Dermis blood vessel endothelial cell (primary cell): ENCODE measurements at regions not wholly inside any gene's neighbourhood (a gene's known extent, or its start where the extent isn't known, plus 50 kb on each side); places are given as distances from the start of the nearest gene placed in this dataset.

Experiments
- DNase-seq: peaks from one replicate; pipeline ENCODE4 v3.0.0; 2010

GRCh38 chr7:155216475-155217272 is 81.0 kb upstream of the INSIG1 start:
- DNase-seq = peak; percentile 43

DNA sequence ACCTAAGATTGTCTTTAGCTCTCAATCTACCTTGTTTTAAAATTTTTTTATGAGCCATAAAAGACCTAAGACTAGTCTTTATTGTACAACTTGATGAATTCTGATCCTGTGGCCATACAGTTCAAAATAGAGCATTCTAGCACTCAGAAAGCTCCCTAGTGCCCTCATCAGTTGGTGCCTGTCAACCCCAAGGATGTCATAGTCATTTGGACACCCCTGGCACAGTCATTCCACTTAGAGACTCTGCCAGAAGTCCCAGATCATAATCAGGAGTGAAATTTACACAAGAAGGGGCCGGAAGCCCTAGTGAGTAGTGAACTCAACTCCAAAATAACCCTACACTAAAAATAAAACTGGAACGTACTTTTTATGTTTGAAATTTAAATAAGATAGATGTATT is 80.0 kb upstream of the INSIG1 start:
- no peak for DNase-seq

DNA sequence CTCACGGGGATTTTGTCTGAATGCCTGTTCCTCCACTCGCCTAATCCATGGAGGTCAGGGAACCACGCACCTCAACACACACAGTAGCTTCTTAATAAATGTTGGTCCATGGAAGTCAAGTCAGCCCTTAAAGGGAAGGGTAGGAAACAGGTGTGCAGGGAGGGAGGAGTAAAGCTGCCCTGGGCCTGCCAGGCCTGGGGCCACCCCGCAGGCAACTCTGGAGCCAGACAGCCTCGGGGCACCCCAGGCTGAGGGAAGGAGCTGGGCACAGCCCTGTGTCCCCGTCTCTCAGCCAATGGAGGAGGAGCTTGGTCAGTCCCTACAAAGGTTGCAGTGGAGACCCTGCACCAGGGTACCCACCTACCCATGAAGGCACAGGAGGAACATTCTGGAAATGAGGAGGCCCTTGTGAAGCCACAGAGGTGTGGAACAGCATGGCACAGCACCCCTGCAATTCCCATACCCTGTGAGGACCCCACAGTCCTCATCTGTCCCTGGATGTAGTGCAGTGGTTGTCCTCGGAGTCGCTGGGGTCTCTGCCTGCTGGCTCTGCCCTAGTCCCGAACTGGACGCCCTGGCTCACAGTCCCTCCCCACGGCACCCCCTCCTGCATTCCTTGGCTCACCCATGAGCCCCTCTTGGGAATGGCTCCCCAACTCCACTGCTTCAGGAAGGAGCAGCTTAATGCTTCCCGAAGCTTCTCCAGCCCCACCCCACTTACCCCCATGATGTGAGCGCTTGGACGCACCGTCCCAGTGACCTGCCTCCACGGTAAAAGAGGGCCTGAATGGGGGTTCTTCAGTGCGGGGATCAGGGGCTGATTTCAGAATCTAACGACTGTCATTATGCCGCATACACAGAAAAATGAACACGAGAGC is 79.2 kb upstream of the INSIG1 start:
- DNase-seq = no peak

DNA sequence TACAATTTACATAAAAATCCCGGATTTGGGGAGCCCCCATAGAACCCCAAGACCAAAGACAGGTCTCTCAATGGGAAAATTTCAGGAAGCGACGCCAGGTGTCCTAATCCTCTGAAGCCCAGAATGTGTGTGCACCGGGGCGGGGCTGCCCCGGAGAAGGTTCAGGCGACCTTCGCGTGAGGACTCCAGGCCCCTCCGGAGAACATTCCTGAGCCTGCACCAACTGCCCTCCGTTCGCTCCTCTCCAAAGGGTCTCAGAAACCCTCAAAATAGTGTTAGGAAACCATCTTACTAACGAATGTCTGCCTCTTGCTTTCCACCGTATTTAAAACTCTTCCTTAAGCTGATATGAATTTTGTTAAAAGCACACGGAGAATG is 78.5 kb upstream of the INSIG1 start:
- no peak for DNase-seq

GRCh38 chr7:155219947-155220769 is 77.5 kb upstream of the INSIG1 start:
- DNase-seq = no peak

DNA sequence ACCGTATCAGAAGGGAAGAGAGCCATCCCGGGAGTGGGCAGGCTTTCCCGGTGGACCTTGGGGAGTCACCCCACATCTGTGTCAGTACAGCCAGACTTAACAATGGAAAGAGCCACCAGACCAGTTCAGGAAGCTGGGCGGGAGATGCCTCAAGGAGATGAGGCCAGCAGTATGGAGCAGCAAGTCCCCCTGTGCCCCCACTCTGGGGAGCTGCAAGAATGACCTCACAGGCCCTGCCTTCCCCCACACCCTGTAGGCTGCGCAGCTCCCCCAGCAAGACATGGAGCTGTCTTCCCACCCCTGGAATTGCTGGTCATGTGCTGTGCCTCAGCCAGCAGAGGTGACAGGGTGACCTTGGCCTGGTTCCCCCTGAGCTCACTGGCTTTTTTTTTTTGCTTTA is 76.8 kb upstream of the INSIG1 start:
- DNase-seq = no peak

DNA sequence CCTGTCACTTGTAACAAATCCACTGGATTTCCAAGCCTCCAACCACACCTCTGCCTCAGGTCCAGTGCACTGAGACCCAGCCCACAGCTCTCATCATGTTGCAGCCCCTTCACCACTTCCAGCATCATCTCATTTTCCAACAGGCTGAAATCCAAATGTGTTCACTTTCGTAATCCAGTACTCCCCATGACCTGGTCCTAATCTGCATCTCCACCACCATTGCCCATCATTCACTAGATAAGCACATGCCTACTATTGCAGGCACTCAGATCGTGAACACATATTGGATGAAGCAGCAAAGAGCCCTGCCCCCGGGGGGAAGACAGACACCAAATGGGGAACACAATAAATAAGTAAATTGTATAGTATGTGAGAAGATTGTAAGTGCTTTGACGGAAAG is 76.1 kb upstream of the INSIG1 start:
- DNase-seq = no peak

DNA sequence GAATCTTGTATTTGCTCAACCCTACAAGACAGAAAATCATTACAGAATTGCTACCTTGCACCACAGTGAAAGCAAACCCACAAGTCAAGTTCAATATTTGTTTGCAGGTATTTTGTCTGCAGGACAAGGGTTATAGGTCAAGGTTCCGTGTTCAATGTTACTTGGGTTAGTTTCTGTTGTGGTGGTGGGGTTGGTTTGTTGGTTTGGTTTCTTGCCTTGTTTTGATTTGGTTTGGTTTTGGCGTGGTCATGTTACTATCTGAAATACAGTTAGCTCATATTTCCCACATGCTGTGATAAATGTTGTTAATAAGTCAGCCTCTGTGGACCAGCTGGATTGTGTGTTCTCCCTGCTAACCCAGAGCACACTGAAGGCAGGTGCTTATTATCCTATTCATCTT is 75.6 kb upstream of the INSIG1 start:
- no peak for DNase-seq

DNA sequence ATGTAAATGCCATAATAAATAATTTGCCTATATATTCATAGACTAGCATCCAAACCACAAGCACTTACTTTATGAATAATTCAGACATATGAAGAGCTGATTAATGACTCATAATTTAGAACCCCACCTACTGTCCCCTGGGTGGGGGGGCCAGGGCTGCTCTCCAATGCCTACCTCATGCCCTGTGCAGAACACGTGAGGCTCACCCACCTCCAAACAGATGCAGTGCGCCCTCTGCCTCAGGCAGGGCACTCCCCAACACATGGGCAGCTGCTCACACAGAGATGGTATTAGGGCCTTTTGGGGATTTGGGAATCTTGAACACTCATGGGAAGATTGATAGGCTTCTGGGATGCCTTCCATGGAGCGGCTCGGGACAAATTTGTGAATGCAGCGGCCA is 75.1 kb upstream of the INSIG1 start:
- DNase-seq = no peak

DNA sequence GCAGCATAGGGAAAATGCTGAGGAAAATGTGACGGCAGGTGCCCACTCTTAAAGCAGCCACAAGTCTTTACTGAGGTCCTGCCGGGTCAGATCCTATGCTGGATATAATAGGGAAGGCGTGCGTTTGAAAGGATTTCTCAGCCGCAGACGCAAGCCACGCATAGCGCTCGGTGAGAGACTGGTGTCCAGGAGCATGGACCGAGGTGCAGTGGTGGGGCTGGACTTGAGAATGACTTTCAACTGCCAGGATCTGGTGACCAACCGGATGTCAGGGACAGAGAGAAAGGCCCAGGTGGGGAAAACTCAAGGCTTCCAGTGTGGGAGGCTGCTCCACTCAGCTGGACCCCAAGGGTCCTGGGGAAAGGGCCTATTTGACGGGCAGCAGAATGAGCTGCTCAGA is 74.7 kb upstream of the INSIG1 start:
- DNase-seq = no peak

GRCh38 chr7:155223503-155223902 is 74.2 kb upstream of the INSIG1 start:
- DNase-seq = no peak

DNA sequence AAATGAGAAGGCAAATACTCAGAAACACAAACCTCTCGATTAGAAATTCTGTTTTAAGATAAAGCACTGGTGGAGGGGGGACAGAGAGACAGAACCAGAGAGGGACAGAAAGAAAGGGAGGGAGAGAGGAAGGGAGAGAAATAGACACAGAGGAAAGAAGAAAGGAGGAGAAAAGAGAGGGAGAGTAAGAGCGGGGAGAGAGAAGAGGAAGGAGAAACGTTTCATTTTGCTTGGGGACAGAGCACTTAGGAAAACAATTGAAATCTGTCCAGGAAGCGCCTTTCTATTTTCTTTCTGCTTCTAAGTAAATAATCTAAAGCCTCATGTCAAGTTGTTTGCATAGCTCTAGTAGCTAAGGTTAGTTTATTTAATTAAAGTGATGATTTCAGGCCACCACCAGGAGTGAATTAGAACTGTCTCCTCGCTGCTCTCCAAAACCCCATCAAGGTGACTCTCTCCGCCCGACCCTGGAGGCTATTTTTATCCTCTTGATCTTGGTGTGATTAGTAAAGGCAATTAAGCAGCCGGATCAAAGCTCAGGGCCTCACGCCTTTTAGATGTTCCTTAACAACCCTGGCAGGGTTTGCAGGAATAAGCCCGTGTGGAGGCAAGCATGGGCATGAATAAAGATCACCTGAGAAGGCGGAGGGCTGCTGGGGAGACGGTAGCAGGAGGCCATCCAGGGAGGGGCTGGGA is 73.4 kb upstream of the INSIG1 start:
- no peak for DNase-seq

- DNase-seq = no peak
Measured at GRCh38 chr7:155225095-155225494, 72.6 kb upstream of the INSIG1 start.

GRCh38 chr7:155225516-155225915 is 72.2 kb upstream of the INSIG1 start:
- no peak for DNase-seq

- DNase-seq = no peak
Measured at GRCh38 chr7:155226261-155227003, 71.2 kb upstream of the INSIG1 start.

DNA sequence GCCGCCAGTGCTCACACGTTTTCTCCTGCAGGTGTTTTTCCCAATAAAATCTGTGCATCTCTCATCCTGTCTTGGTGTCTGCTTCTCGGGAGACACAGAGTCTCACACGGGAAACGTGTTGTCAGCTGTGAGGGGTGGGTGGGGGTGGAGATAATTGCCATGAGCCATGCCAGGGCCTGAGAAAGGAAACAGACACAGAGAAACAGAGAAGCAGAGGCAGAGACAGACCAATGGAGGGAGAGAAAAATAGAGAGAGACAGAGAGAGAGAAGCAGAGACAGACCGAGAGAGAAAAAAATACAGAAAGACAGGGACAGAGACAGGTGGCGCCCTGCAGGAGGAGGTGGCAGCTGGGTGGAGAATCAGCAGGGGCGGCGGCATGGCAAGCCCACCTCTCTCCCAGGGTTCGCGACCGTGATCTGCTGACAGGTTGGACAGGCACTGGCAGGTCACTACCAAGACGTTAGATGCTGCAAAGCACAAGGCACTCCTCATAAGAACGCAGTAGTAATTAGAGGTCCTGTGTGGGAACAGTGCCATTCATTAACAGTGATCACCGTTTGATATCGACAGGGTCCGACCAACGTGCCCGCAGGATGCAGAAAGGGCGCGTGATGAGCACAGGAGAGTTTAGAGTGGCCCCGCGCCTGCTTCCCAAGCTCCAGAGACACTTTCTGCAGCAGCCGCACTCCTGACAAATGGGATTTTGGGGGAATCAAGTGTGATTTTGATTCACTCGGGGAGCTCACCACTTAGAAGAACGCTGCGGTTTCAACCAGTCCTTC is 70.5 kb upstream of the INSIG1 start:
- DNase-seq = no peak

DNA sequence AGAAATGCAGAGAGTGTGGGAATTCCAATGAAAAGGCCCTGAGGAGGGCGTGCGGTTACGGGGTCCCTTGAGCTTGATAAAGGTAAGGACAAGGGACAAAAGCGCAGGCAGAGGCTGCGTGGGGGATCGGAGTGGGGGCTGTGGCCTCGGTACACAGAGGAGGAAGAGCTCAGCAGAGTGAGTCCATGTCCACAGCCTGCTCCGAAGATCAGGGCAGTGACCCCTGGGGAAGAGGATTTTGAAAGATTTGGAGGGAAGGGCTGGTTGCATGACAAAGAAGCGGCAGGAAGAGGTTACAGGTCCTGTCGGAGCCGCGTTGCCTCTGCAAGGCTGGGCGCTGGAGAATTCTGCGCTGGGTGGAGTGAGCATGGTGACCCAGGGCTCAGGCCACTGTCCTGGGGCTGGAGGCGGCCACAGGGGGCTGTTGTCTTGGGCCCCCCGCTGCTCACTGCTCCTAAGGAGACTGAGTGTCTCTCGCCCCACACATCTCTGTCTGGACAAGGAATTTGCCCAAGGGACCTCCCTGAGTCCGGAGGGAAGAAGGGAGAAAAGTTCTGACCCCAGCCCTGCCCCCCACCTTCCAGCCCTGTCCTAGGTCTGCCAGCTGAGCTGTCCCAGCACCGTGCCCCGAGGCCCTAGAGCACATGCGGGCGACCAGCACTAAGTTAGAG is 69.8 kb upstream of the INSIG1 start:
- no peak for DNase-seq

DNA sequence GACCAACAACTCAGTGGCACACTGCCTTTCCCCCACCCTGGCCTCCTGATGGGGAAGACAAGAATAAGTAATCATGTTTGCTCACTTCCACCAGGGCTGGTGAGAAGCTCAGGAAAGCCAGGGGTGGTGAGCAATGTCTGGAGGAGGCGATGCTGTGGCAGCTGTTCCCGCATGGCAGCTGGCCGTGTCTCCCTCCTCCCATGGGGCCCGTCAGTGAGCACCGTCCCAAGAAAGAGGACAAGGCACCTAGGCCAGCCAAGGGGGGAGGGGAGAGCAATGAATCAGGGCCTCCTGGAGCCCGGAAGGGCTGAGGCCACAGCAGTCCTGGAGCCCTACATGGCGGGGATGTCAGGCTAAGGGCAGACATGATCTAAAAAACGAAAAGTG is 69.2 kb upstream of the INSIG1 start:
- DNase-seq = no peak

GRCh38 chr7:155228894-155229293 is 68.8 kb upstream of the INSIG1 start:
- DNase-seq = no peak

DNA sequence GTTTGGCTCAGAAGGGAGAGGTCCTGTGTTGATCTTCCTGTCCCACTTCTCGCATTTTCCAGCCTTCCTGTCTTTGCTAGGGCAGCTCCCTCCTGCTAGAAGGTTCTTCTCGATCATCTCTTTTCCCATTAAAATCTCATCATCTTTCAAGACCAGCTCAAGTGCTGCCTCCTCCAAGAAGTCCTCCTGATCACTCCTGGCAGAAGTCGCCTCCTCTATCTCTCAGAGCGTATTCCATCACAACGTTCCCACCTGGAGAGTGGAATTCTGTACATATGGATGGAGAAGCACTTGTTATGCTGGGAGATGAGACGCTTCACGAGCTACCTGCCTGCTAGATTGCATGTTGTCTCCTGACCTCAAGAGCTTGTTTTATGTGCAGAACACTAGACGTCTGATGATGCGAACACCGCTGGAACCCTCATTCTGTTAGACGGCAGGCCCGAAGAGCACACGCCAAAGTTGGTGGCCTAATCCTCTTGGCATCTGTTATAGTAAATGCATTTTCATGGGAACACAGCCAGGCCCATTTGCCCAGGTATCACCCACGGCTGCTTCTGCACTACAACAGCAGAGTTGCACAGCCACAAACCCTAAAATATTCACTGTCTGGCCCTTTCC is 68.0 kb upstream of the INSIG1 start:
- no peak for DNase-seq
